ENCODE measurements at regions not wholly inside any gene's neighbourhood (a gene's known extent, or its start where the extent isn't known, plus 50 kb on each side); places are given as distances from the start of the nearest gene placed in this dataset.

DNA sequence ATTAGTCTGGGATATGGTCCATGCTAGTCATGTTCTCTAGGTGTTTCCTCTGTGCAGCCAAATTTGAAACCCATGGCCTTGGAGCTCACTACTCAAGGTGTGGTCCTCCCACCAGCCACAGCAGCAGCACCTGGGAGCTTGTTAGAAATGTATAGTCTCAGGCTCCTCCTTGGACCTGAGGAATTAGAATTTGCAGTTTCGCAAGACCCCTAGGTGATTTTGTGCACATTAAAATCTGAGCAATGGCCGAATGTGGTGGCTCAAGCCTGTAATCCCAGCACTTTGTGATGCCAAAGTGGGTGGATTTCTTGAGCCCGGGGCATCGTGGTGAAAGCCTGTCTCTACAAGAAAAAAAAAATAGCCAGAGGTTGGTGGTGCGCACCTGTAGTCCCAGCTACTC, 72.3 kb upstream of the NEK6 start:
- TF ChIP-seq REST (IDR thresholded peaks at IDR 0.05; ENCODE audit: insufficient replicate concordance, low read depth) (no peak), POLR2AphosphoS5 (IDR thresholded peaks at IDR 0.05; ENCODE audit: low read depth) (no peak), GABPA (IDR thresholded peaks at IDR 0.05; ENCODE audit: low read depth) (no peak)
- TF ChIP-seq, protein P1, sequence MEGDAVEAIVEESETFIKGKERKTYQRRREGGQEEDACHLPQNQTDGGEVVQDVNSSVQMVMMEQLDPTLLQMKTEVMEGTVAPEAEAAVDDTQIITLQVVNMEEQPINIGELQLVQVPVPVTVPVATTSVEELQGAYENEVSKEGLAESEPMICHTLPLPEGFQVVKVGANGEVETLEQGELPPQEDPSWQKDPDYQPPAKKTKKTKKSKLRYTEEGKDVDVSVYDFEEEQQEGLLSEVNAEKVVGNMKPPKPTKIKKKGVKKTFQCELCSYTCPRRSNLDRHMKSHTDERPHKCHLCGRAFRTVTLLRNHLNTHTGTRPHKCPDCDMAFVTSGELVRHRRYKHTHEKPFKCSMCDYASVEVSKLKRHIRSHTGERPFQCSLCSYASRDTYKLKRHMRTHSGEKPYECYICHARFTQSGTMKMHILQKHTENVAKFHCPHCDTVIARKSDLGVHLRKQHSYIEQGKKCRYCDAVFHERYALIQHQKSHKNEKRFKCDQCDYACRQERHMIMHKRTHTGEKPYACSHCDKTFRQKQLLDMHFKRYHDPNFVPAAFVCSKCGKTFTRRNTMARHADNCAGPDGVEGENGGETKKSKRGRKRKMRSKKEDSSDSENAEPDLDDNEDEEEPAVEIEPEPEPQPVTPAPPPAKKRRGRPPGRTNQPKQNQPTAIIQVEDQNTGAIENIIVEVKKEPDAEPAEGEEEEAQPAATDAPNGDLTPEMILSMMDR (IDR thresholded peaks at IDR 0.05; ENCODE audit: insufficient read depth, low read length): no peak
